HL-60 (cell line): ENCODE measurements at regions not wholly inside any gene's neighbourhood (a gene's known extent, or its start where the extent isn't known, plus 50 kb on each side); places are given as distances from the start of the nearest gene placed in this dataset.

Experiments
- GABPA ChIP-seq: IDR thresholded peaks from 2 replicates; pipeline ENCODE4 v1.6.1; 2012; ENCODE audit warnings: low read depth
- POLR2AphosphoS5 ChIP-seq: IDR thresholded peaks from 2 replicates; pipeline ENCODE4 v1.6.1; 2012; ENCODE audit warnings: low read depth
- REST ChIP-seq: IDR thresholded peaks from 2 replicates; pipeline ENCODE4 v1.6.1; 2012; ENCODE audit warnings: low read depth; ENCODE audit not compliant: insufficient replicate concordance
- SPI1 ChIP-seq: IDR thresholded peaks from 2 replicates; pipeline ENCODE4 v1.6.1; 2012; ENCODE audit warnings: low read depth, mild to moderate bottlenecking, borderline replicate concordance
- TF ChIP-seq, protein P1 (sequence below): IDR thresholded peaks from one replicate; pipeline ENCODE4 v1.5.1; 2011; ENCODE audit warnings: low read length, control low read depth, inconsistent platforms; ENCODE audit not compliant: insufficient read depth

DNA sequence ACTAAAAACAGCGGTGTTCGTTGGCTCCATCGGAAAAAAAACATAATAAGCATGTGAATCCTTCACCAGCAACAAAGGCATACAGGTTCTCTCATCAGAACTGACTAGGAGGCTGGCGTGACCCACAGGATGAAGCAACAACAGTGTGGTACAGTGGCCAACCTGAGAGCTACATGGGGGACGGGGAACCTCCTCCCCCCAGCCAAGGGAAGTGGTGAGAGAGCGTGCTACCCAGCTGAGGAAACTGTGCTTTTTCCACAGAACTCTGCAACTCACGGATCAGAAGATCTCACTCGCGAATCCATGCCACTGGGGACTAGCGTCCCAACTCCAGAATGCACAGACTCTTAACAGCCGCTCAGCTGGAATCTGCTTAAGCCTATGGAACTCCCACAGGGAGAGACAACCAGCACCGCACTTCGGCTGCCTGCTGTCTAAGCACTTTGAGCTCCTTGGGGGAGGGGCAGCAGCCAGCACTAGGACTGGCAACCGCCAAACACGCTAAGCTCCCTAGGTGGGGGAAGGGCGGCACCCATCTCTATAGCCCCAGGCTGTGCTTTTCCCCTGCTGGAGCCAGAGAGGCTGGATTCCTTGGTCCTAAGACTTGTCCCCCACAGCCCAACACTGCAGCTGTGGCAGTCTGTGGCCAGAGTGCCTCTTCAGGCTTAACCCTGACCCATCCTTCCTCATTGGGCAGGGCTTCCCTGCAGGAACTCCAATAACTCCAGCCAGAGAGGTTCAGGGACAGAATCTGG lies 538.3 kb upstream of the BTBD3 start:
- TF ChIP-seq, protein P1, sequence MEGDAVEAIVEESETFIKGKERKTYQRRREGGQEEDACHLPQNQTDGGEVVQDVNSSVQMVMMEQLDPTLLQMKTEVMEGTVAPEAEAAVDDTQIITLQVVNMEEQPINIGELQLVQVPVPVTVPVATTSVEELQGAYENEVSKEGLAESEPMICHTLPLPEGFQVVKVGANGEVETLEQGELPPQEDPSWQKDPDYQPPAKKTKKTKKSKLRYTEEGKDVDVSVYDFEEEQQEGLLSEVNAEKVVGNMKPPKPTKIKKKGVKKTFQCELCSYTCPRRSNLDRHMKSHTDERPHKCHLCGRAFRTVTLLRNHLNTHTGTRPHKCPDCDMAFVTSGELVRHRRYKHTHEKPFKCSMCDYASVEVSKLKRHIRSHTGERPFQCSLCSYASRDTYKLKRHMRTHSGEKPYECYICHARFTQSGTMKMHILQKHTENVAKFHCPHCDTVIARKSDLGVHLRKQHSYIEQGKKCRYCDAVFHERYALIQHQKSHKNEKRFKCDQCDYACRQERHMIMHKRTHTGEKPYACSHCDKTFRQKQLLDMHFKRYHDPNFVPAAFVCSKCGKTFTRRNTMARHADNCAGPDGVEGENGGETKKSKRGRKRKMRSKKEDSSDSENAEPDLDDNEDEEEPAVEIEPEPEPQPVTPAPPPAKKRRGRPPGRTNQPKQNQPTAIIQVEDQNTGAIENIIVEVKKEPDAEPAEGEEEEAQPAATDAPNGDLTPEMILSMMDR = no peak
- peak; percentile 81 for TF ChIP-seq POLR2AphosphoS5
- no peak for TF ChIP-seq REST
- peak; percentile 69; the same call in 1 of the 2 replicates for TF ChIP-seq SPI1
- TF ChIP-seq GABPA = no peak
